ENCODE measurements at regions not wholly inside any gene's neighbourhood (a gene's known extent, or its start where the extent isn't known, plus 50 kb on each side); places are given as distances from the start of the nearest gene placed in this dataset.
A peak's percentile ranks its signal among the peaks of the same experiment; 100 is the strongest.
"Not testable (repeated sequence)": the region's sequence is repeated elsewhere in the genome, so short reads cannot be mapped to it uniquely, and the experiment has no call there.

DNA sequence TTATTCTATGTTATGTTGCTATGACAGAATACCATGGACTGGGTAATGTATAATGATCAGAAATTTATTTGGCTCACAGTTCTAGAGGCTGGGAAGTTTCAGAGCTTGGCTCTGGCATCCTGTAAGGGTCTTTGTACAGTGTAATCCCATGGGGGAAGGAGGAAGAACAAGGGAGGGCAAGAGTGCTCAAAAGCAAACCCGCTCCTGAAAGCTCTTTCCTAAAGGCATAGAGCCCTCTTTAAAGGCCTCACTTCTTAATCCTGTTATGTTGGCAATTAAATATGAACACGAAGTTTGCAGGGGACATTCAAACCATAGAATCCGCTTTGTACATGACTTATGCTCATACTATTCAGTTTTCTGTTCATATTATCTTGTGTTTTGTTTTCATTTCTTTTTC lies 191.3 kb upstream of the CTSO start:
- no peak for DNase-seq

DNA sequence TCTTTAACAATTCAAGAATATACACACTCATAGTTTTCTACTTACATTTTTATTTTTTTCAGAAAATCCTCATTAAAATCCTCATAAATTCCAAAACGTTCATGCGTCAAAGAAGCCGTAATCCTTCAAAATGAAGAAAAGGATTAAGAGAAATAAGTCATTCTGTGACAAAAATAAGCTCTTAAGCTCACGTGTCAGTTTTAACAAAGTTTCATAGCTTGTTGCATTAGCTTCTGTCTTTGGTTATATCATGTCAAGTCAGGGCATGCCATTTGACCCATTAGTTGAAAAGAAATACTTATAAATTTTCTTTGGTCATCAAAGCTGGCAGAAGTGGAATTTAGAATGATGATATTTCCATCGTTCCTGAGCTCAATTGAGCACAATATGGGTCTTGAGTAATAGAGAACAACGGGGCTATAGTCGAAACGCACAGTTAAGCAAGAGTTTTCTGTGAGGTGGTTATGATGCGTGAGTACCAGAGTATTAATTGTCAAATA lies 185.2 kb upstream of the CTSO start:
- DNase-seq: no peak

GRCh38 chr4:156137679-156138473 lies 184.2 kb upstream of the CTSO start:
- DNase-seq: no peak

GRCh38 chr4:156132196-156132595 lies 178.5 kb upstream of the CTSO start:
- DNase-seq: no peak

- DNase-seq: no peak
These were observed 174.9 kb upstream of the CTSO start for GRCh38 chr4:156128616-156129015.

DNA sequence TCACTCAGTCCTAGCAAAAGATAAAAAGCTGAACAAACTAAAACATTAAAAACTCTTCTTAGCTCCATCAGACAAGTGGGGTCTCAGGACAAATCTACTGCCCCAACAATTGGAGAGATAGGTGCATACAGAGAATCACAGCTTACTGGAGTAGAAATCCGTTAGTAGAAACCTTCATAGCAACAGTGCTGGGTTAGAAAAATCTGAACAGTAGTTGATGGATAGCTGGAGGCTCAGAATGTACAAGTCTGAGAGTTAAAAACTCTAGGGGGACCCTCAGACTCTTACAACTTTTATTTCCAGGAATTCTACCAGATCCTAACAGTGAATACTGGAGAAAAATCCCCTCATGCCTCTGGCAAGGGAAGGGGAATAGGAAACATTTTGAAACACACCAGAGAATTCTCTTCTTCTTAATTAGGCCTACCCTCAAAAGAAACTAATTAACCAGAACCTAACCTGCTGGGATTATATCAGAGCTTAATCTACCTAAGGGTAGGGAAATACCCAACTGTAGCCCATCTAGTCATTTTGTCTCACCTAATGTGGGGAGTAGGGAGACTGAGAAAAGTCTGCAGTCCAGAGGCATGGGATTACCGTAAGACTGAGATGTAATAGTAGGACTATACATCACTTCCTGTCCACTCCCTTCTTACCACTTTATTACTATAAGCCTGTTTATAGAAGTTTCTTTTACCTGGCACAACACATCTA lies 165.0 kb upstream of the CTSO start:
- no peak for DNase-seq

DNA sequence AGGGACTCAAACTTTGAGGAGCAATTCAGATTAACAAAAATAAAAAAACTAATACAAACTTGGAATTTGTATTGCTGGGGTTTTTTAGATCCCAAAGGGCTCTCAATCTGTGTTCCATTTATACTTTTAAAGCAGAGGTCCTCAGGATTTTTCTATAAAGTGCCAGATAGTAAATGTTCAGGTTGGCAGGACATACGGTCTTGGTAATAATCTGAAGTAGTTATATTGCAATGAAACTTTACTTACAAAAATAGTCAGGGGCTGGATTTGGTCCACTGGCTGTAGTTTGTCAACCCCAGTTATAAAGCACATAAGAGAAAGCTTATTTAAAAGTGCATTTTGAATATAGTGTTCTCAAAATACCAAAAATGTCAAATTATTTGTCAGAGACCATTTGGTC lies 164.1 kb upstream of the CTSO start:
- DNase-seq: no peak

GRCh38 chr4:156116991-156117390 lies 163.3 kb upstream of the CTSO start:
- DNase-seq: no peak

- DNase-seq: no peak
These were observed 159.6 kb upstream of the CTSO start for GRCh38 chr4:156113138-156113765.

DNA sequence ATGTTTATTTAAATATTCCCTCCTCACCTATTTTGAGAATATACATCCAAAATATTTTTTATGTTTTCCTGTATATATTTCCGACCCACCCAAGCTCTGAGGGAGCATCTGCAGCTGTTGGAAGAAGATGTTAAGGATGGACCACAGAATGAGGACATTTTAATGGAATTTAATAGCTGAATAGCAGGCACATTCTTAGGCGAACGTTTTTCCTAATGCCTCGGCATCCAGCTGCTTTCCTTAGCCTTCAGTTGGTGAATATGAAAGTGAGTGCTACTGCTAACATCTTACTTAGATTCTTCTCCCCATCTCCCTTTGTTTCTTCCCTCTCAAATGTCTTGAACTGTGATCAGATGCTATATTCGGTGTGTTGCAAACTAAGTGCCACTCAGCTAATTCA lies 158.0 kb upstream of the CTSO start:
- no peak for DNase-seq

- DNase-seq: peak; percentile 53
These were observed 156.6 kb upstream of the CTSO start for GRCh38 chr4:156109943-156110900.

DNA sequence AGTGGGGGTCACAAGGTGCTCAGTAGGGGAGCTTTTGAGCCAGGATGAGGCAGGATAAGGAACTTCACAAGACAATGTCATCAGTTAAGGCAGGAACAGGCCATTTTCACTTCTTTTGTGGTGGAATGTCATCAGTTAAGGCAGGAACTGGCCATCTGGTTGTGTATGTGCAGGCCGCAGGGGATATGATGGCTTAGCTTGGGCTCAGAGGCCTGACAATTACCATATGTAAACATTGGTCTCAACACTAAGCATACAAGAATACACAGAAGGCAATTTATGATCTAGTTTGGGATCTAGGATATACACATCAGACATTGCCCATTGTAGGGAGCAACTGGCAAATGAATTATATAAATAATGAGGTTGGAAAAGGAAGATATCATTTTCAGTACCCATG lies 155.4 kb upstream of the CTSO start:
- DNase-seq: not testable (repeated sequence)

DNA sequence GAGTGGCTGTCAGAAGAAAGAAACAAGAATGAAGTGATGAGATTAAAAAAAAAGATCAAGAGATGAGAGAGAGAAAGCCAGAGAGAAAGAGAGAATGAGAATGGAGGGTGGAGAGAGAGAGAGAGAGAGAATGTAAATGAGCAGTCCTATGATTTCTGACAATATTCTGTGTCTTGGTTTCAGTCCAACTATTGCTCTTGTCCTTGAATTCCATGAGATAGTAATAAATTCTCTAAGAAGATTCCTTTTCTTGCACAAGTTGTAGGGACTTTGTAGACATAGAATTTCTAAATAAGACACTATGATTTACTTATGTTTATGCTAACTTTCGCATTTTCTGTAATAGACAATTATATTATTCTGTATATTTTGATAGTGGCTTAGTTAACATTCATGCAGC lies 149.6 kb upstream of the CTSO start:
- DNase-seq: no peak

DNA sequence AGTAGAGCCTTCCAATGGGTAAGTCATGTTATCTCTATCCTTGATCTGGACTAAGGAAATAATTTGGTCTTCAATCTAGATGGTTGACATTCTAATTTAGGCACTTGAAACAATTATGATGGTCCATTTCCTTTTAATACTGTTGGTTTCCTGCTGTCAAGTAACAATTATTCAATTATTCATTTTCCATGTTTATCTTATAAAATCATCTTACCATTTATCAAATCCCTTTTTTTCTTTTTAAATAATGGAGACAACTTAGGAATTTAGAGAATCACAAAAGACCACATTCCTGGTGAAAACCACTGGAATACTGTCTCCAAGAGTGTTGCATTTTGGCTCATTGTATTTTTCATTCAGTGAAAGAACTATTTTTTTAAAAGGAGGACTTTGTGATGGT lies 148.7 kb upstream of the CTSO start:
- DNase-seq: no peak

DNA sequence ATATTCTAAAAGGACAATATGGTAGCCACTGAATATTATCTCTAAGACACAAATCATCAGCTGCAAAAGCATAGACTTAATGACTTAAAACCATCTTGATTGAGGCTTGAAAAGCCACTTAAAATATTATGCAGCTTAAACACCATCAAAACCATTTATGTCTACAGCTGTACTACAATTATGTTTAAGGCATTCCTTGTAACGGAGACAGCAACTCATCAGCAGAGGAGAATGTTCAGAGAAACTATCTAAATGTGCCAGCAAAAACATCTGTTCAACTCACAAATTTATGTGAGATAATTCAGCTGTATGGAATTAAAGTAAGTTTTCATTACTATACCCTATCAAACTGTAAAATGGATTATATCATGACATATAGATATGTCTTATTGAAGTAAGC lies 147.9 kb upstream of the CTSO start:
- no peak for DNase-seq

DNA sequence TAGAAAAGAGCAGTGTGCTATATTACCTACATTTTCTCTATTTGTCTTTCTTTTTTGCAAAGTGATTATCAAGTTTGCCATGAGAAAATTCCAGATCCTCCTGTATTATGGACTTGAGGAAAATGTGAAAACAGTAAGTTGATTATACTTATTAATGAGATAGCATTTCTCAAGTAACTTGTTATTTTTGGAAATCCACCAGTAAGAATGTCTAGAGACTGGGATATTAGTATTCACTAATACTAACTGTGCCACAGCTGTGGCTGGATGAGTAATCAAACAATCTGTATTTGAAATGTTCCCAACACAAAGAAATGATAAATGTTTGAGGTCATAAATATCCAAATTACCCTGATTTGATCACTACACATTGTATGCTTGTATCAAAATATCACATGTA lies 147.0 kb upstream of the CTSO start:
- DNase-seq: no peak

DNA sequence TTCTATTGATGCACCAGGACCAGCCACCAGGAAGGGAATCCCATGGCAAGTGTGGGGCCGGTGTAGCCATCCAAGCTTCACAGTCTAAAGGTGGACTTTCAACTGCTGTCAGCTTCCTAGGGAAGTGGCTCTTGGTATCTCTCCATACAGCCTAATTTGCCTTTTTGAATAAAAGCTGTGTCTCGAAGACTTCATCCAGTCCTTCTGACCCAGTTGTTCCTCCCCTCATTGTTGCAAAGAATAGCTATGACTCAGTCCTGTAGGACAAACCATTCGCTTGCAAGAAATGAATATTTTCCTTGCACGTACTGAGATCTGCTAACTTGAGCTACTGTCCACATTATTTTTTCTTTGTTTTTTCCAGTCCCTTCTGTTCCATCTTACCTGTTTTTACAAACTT lies 145.1 kb upstream of the CTSO start:
- no peak for DNase-seq

DNA sequence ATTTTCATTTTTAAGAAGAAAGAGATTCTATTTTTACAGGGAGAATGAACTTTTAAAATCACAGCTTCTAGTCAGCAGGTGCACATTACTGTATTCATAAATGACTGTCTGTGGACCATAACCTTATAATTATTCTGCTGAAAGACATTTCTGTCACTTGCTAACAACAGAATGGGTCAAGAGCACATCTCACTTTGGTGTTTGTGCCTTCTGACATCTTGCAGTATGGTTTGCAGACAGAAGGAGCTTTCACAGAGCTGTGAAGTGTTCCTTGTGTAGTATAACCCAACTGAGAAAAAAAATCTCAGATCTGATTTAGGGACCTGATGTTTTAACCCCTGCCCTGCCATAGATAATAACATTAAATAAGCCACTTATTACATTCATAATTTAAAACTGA lies 131.4 kb upstream of the CTSO start:
- no peak for DNase-seq

- no peak for DNase-seq
These were observed 130.7 kb upstream of the CTSO start for GRCh38 chr4:156084373-156084772.

DNA sequence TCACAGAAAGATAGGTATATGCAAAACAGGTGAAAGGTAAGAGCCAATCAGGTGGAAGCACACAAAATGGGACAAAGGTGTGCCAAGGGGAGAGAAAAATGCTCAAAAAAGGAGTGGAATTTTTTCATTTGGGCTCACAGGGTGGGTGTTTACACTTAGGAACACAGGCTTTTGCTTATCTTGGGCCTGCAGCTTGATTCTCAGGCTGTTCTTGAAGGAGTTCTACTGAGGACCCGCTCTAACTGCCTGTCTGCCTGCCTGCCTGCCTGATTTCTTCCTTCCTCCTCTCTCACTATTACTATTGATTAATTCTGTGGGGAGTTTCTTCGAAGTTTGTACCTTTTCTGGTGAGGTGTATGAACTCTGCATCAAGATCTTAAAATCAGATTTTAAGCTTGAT lies 120.3 kb upstream of the CTSO start:
- DNase-seq: no peak

- DNase-seq: no peak
These were observed 107.0 kb upstream of the CTSO start for GRCh38 chr4:156060661-156061060.

GRCh38 chr4:156053174-156053573 lies 99.5 kb upstream of the CTSO start:
- DNase-seq: no peak

DNA sequence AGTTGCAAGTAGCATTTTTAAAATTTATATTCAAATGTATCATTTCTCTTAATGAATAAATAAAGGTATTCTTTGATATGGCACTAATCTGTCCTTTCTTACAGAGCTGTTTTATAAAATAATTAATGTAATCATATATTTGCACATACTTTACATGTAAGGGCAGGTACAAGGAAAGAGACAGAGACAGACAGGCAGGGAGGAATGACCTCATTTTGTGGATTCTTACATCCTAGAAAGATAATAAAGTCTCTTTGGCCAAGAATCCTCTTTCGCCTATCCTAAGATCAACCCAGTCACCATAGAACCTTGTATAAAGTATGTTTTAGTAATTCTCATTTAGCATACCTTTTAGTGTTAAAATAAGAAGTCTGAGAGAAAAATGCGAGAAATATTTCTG lies 98.5 kb upstream of the CTSO start:
- DNase-seq: no peak

All from islet precursor cell (in vitro differentiated cells).